Naive thymus-derived CD8-positive, alpha-beta T cell (primary cell): ENCODE measurements at regions not wholly inside any gene's neighbourhood (a gene's known extent, or its start where the extent isn't known, plus 50 kb on each side); places are given as distances from the start of the nearest gene placed in this dataset.

Experiments
- ATAC-seq, 2 donors: fragments of 150-1000 bp; cut with Tn5 transposase in 1 of 2; sonication (Bioruptor Pico), chemical (Tn5 transposase) in 1 of 2; 1 replicate in 1 of 2; 2 replicates in 1 of 2; pipeline ENCODE4 v1.10.0; 2021; ENCODE audit warnings: mild to moderate bottlenecking in 2 of 2, moderate library complexity in 2 of 2
- POLR2A ChIA-PET: fragments of 350-600 bp; sonication (Branson Sonifier 250); formaldehyde crosslinking; loops from one replicate; lab custom pipeline; 2021; ENCODE audit warnings: antibody characterized with exemption; lab: Charles Lee
- DNase-seq, 10 donors: peaks; one replicate each; pipeline versions ENCODE4 v3.0.0 to v3.0.0-alpha.2; 2020 to 2022
- H3K27ac Mint-ChIP-seq, 10 donors: one replicate each; pipeline ENCODE4 v1.8.0; 2020 to 2022; ENCODE audit warnings: mild to moderate bottlenecking in 10 of 10, mixed read lengths in 10 of 10, moderate library complexity in 4 of 10, inconsistent platforms in 1 of 10
- H3K27me3 Mint-ChIP-seq, 5 donors: one replicate each; pipeline ENCODE4 v1.8.0; 2021 to 2022; ENCODE audit warnings: mixed read lengths in 5 of 5
- H3K36me3 Mint-ChIP-seq, 3 donors: one replicate each; pipeline ENCODE4 v1.8.0; 2020 to 2022; ENCODE audit warnings: mixed read lengths in 3 of 3, mild to moderate bottlenecking in 2 of 3, inconsistent platforms in 1 of 3
- H3K4me1 Mint-ChIP-seq, 4 donors: one replicate each; pipeline ENCODE4 v1.8.0; 2021 to 2022; ENCODE audit warnings: mixed read lengths in 4 of 4
- H3K4me3 Mint-ChIP-seq, 10 donors: one replicate each; pipeline ENCODE4 v1.8.0; 2020 to 2022; ENCODE audit warnings: mild to moderate bottlenecking in 10 of 10, mixed read lengths in 10 of 10, moderate library complexity in 6 of 10, inconsistent platforms in 1 of 10
- H3K9me3 Mint-ChIP-seq, 9 donors: one replicate each; pipeline ENCODE4 v1.8.0; 2020 to 2022; ENCODE audit warnings: mixed read lengths in 9 of 9, mild to moderate bottlenecking in 3 of 9, inconsistent platforms in 1 of 9, moderate library complexity in 1 of 9

- peak; percentile 100 for ATAC-seq
- POLR2A ChIA-PET, result interaction anchor here (1.1 to 2.4 kb wide), 2 partner anchors 302 to 304 kb away, joined by 4 to 14 read pairs; no protein-coding TSS in a partner anchor
- Mint-ChIP-seq H3K27me3 (peaks cover 0 to 2% (median 0%) of the 10 kb centered on the region in 5 donors), H3K27ac (no peak overlapping the region), H3K4me3 (no peak overlapping the region), H3K36me3 (no peaks in the 10 kb centered on the region), H3K9me3 (no peaks in the 10 kb centered on the region), H3K4me1 (no peaks in the 10 kb centered on the region)
- DNase-seq, result peak; percentile 60 to 89 (median 74)
Measured at GRCh38 chr7:35985126-35985754, 167.8 kb upstream of the EEPD1 start.

GRCh38 chr7:35987016-35987415 is 166.0 kb upstream of the EEPD1 start:
- ATAC-seq (no peak), DNase-seq (no peak)
- H3K27ac Mint-ChIP-seq, result peak overlapping the region in 1 of 10 donors; percentile 11
- POLR2A ChIA-PET, result no interaction called here
- H3K27me3 Mint-ChIP-seq, result peaks cover 0 to 2% (median 0%) of the 10 kb centered on the region in 5 donors
- no peaks in the 10 kb centered on the region for H3K4me1 Mint-ChIP-seq
- H3K36me3 Mint-ChIP-seq, result no peaks in the 10 kb centered on the region
- no peak overlapping the region for H3K4me3 Mint-ChIP-seq
- H3K9me3 Mint-ChIP-seq, result no peaks in the 10 kb centered on the region

GRCh38 chr7:35988105-35988504 is 164.9 kb upstream of the EEPD1 start:
- Mint-ChIP-seq H3K9me3 (no peaks in the 10 kb centered on the region), H3K27ac (no peak overlapping the region), H3K4me3 (no peak overlapping the region), H3K4me1 (no peaks in the 10 kb centered on the region), H3K36me3 (no peaks in the 10 kb centered on the region), H3K27me3 (peaks cover 0 to 2% (median 0%) of the 10 kb centered on the region in 5 donors)
- ATAC-seq, result no peak
- DNase-seq, result no peak
- POLR2A ChIA-PET, result no interaction called here

GRCh38 chr7:35988818-35989217 is 164.2 kb upstream of the EEPD1 start:
- DNase-seq, result no peak
- POLR2A ChIA-PET, result interaction anchor here (0.6 kb wide), 1 partner anchor 320 kb away, joined by 3 read pairs; no protein-coding TSS in a partner anchor
- no peak for ATAC-seq
- H3K27me3 Mint-ChIP-seq, result peaks cover 0 to 2% (median 0%) of the 10 kb centered on the region in 5 donors
- H3K4me1 Mint-ChIP-seq, result no peaks in the 10 kb centered on the region
- H3K27ac Mint-ChIP-seq, result no peak overlapping the region
- H3K4me3 Mint-ChIP-seq, result no peak overlapping the region
- no peaks in the 10 kb centered on the region for H3K9me3 Mint-ChIP-seq
- no peaks in the 10 kb centered on the region for H3K36me3 Mint-ChIP-seq

GRCh38 chr7:35991511-35992232 is 161.4 kb upstream of the EEPD1 start:
- DNase-seq (no peak), ATAC-seq (no peak)
- Mint-ChIP-seq H3K36me3 (no peaks in the 10 kb centered on the region), H3K27me3 (no peaks in the 10 kb centered on the region), H3K27ac (no peak overlapping the region), H3K4me1 (no peaks in the 10 kb centered on the region), H3K4me3 (no peak overlapping the region), H3K9me3 (no peaks in the 10 kb centered on the region)
- POLR2A ChIA-PET, result no interaction called here

GRCh38 chr7:35992436-35992835 is 160.6 kb upstream of the EEPD1 start:
- Mint-ChIP-seq H3K36me3 (no peaks in the 10 kb centered on the region), H3K4me3 (no peak overlapping the region), H3K27me3 (no peaks in the 10 kb centered on the region), H3K9me3 (no peaks in the 10 kb centered on the region), H3K27ac (no peak overlapping the region), H3K4me1 (no peaks in the 10 kb centered on the region)
- DNase-seq (no peak), ATAC-seq (no peak)
- POLR2A ChIA-PET, result no interaction called here

GRCh38 chr7:35993113-35993512 is 159.9 kb upstream of the EEPD1 start:
- Mint-ChIP-seq H3K36me3 (no peaks in the 10 kb centered on the region), H3K4me3 (no peak overlapping the region), H3K27ac (no peak overlapping the region), H3K9me3 (no peaks in the 10 kb centered on the region), H3K27me3 (no peaks in the 10 kb centered on the region), H3K4me1 (no peaks in the 10 kb centered on the region)
- no peak for DNase-seq
- POLR2A ChIA-PET, result no interaction called here
- no peak for ATAC-seq

- DNase-seq, result no peak
- H3K4me3 Mint-ChIP-seq, result no peak overlapping the region
- H3K36me3 Mint-ChIP-seq, result no peaks in the 10 kb centered on the region
- H3K27ac Mint-ChIP-seq, result no peak overlapping the region
- no peak for ATAC-seq
- H3K27me3 Mint-ChIP-seq, result no peaks in the 10 kb centered on the region
- no peaks in the 10 kb centered on the region for H3K9me3 Mint-ChIP-seq
- POLR2A ChIA-PET, result no interaction called here
- no peaks in the 10 kb centered on the region for H3K4me1 Mint-ChIP-seq
Measured at GRCh38 chr7:35993676-35994606, 159.1 kb upstream of the EEPD1 start.

GRCh38 chr7:35995334-35995733 is 157.7 kb upstream of the EEPD1 start:
- no peak for DNase-seq
- POLR2A ChIA-PET, result no interaction called here
- ATAC-seq, result no peak
- Mint-ChIP-seq H3K36me3 (no peaks in the 10 kb centered on the region), H3K27me3 (no peaks in the 10 kb centered on the region), H3K27ac (no peak overlapping the region), H3K9me3 (no peaks in the 10 kb centered on the region), H3K4me1 (no peaks in the 10 kb centered on the region), H3K4me3 (no peak overlapping the region)

- H3K27me3 Mint-ChIP-seq, result no peaks in the 10 kb centered on the region
- H3K27ac Mint-ChIP-seq, result no peak overlapping the region
- no peak overlapping the region for H3K4me3 Mint-ChIP-seq
- H3K4me1 Mint-ChIP-seq, result no peaks in the 10 kb centered on the region
- DNase-seq (no peak), ATAC-seq (no peak)
- no peaks in the 10 kb centered on the region for H3K9me3 Mint-ChIP-seq
- POLR2A ChIA-PET, result no interaction called here
- no peaks in the 10 kb centered on the region for H3K36me3 Mint-ChIP-seq
Measured at GRCh38 chr7:35998481-35998880, 154.6 kb upstream of the EEPD1 start.

- H3K4me1 Mint-ChIP-seq, result peaks cover 2 to 8% (median 5%) of the 10 kb centered on the region in 4 donors
- ATAC-seq (no peak), DNase-seq (no peak)
- no peaks in the 10 kb centered on the region for H3K27me3 Mint-ChIP-seq
- POLR2A ChIA-PET, result no interaction called here
- no peak overlapping the region for H3K27ac Mint-ChIP-seq
- H3K9me3 Mint-ChIP-seq, result no peaks in the 10 kb centered on the region
- H3K4me3 Mint-ChIP-seq, result no peak overlapping the region
- no peaks in the 10 kb centered on the region for H3K36me3 Mint-ChIP-seq
Measured at GRCh38 chr7:36001546-36001945, 151.5 kb upstream of the EEPD1 start.

- DNase-seq (no peak), ATAC-seq (no peak)
- POLR2A ChIA-PET, result no interaction called here
- Mint-ChIP-seq H3K27me3 (no peaks in the 10 kb centered on the region), H3K27ac (no peak overlapping the region), H3K9me3 (no peaks in the 10 kb centered on the region), H3K36me3 (no peaks in the 10 kb centered on the region), H3K4me1 (peaks cover 2 to 8% (median 5%) of the 10 kb centered on the region in 4 donors), H3K4me3 (no peak overlapping the region)
Measured at GRCh38 chr7:36002900-36003299, 150.2 kb upstream of the EEPD1 start.

GRCh38 chr7:36003343-36003742 is 149.7 kb upstream of the EEPD1 start:
- DNase-seq, result no peak
- no peak for ATAC-seq
- Mint-ChIP-seq H3K4me1 (peaks cover 2 to 8% (median 5%) of the 10 kb centered on the region in 4 donors), H3K9me3 (no peaks in the 10 kb centered on the region), H3K27ac (no peak overlapping the region), H3K27me3 (no peaks in the 10 kb centered on the region), H3K36me3 (no peaks in the 10 kb centered on the region), H3K4me3 (no peak overlapping the region)
- POLR2A ChIA-PET, result no interaction called here
